ENCODE measurements at regions not wholly inside any gene's neighbourhood (a gene's known extent, or its start where the extent isn't known, plus 50 kb on each side); places are given as distances from the start of the nearest gene placed in this dataset.

DNA sequence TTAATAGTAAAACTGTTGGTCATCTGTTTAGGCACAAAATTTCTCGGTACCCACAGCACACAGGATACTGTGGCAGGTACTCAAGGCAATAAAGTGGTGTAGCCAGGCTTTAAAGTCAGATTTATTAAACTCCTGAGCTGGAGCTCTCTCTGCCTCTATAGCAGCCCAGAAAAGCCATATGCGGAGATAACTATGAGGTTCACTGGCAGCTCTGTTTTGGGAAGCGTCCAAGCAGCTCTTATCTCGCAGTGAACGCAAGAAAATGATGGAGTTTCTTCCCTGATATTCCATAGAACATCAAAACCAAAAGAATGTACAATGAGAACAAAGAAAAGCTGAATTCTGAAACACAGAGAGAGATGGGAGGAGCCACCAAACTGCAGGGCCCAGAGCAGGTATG, 248.3 kb downstream of the C1orf94 start:
- TF ChIP-seq, protein P1, sequence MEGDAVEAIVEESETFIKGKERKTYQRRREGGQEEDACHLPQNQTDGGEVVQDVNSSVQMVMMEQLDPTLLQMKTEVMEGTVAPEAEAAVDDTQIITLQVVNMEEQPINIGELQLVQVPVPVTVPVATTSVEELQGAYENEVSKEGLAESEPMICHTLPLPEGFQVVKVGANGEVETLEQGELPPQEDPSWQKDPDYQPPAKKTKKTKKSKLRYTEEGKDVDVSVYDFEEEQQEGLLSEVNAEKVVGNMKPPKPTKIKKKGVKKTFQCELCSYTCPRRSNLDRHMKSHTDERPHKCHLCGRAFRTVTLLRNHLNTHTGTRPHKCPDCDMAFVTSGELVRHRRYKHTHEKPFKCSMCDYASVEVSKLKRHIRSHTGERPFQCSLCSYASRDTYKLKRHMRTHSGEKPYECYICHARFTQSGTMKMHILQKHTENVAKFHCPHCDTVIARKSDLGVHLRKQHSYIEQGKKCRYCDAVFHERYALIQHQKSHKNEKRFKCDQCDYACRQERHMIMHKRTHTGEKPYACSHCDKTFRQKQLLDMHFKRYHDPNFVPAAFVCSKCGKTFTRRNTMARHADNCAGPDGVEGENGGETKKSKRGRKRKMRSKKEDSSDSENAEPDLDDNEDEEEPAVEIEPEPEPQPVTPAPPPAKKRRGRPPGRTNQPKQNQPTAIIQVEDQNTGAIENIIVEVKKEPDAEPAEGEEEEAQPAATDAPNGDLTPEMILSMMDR (IDR thresholded peaks at IDR 0.05; ENCODE audit: insufficient read depth, low read length), result no peak
- TF ChIP-seq, protein P2, sequence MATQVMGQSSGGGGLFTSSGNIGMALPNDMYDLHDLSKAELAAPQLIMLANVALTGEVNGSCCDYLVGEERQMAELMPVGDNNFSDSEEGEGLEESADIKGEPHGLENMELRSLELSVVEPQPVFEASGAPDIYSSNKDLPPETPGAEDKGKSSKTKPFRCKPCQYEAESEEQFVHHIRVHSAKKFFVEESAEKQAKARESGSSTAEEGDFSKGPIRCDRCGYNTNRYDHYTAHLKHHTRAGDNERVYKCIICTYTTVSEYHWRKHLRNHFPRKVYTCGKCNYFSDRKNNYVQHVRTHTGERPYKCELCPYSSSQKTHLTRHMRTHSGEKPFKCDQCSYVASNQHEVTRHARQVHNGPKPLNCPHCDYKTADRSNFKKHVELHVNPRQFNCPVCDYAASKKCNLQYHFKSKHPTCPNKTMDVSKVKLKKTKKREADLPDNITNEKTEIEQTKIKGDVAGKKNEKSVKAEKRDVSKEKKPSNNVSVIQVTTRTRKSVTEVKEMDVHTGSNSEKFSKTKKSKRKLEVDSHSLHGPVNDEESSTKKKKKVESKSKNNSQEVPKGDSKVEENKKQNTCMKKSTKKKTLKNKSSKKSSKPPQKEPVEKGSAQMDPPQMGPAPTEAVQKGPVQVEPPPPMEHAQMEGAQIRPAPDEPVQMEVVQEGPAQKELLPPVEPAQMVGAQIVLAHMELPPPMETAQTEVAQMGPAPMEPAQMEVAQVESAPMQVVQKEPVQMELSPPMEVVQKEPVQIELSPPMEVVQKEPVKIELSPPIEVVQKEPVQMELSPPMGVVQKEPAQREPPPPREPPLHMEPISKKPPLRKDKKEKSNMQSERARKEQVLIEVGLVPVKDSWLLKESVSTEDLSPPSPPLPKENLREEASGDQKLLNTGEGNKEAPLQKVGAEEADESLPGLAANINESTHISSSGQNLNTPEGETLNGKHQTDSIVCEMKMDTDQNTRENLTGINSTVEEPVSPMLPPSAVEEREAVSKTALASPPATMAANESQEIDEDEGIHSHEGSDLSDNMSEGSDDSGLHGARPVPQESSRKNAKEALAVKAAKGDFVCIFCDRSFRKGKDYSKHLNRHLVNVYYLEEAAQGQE (IDR thresholded peaks at IDR 0.05; ENCODE audit: insufficient replicate concordance, low read depth), result no peak
- TF ChIP-seq POLR2AphosphoS5 (IDR thresholded peaks at IDR 0.05; ENCODE audit: low read depth) (no peak), SPI1 (IDR thresholded peaks at IDR 0.05; ENCODE audit: borderline replicate concordance, low read depth) (no peak), GABPA (IDR thresholded peaks at IDR 0.05; ENCODE audit: low read depth) (no peak)

Data from HL-60 (cell line).